ENCODE measurements at regions not wholly inside any gene's neighbourhood (a gene's known extent, or its start where the extent isn't known, plus 50 kb on each side); places are given as distances from the start of the nearest gene placed in this dataset.

- DNase-seq (ENCODE audit: low read depth): no peak
- TF ChIP-seq CTCF (IDR thresholded peaks at IDR 0.05; ENCODE audit: low read depth, low read length, missing control alignments): no peak
- H3K4me3 ChIP-seq (ENCODE audit: low read depth, low read length): no peak overlapping the region
These were observed 396.4 kb upstream of the STEAP1 start for GRCh38 chr7:89757910-89758309.

- TF ChIP-seq CTCF (IDR thresholded peaks at IDR 0.05; ENCODE audit: low read depth, low read length, missing control alignments): no peak
- H3K4me3 ChIP-seq (ENCODE audit: low read depth, low read length): no peak overlapping the region
- DNase-seq (ENCODE audit: low read depth): no peak
These were observed 393.6 kb upstream of the STEAP1 start for GRCh38 chr7:89760690-89761089.

GRCh38 chr7:89761173-89761572 is 393.1 kb upstream of the STEAP1 start:
- no peak for TF ChIP-seq CTCF (IDR thresholded peaks at IDR 0.05; ENCODE audit: low read depth, low read length, missing control alignments)
- no peak overlapping the region for H3K4me3 ChIP-seq (ENCODE audit: low read depth, low read length)
- no peak for DNase-seq (ENCODE audit: low read depth)

GRCh38 chr7:89770161-89770560 is 384.1 kb upstream of the STEAP1 start:
- no peak overlapping the region for H3K4me3 ChIP-seq (ENCODE audit: low read depth, low read length)
- no peak for DNase-seq (ENCODE audit: low read depth)
- no peak for TF ChIP-seq CTCF (IDR thresholded peaks at IDR 0.05; ENCODE audit: low read depth, low read length, missing control alignments)

- H3K4me3 ChIP-seq (ENCODE audit: low read depth, low read length): no peak overlapping the region
- no peak for TF ChIP-seq CTCF (IDR thresholded peaks at IDR 0.05; ENCODE audit: low read depth, low read length, missing control alignments)
- no peak for DNase-seq (ENCODE audit: low read depth)
These were observed 383.1 kb upstream of the STEAP1 start for GRCh38 chr7:89771003-89771636.

GRCh38 chr7:89772276-89772675 is 382.0 kb upstream of the STEAP1 start:
- no peak for DNase-seq (ENCODE audit: low read depth)
- no peak for TF ChIP-seq CTCF (IDR thresholded peaks at IDR 0.05; ENCODE audit: low read depth, low read length, missing control alignments)
- H3K4me3 ChIP-seq (ENCODE audit: low read depth, low read length): no peak overlapping the region

GRCh38 chr7:89773611-89774010 is 380.7 kb upstream of the STEAP1 start:
- no peak for TF ChIP-seq CTCF (IDR thresholded peaks at IDR 0.05; ENCODE audit: low read depth, low read length, missing control alignments)
- DNase-seq (ENCODE audit: low read depth): no peak
- no peak overlapping the region for H3K4me3 ChIP-seq (ENCODE audit: low read depth, low read length)

All from GM12864 (cell line).